Trophoblast cell (in vitro differentiated cells and primary cell): ENCODE measurements at regions not wholly inside any gene's neighbourhood (a gene's known extent, or its start where the extent isn't known, plus 50 kb on each side); places are given as distances from the start of the nearest gene placed in this dataset.

Source experiments
- DNase-seq, 2 donors: peaks; one replicate each; pipeline ENCODE4 v3.0.0-alpha.2; 2016
- H2AFZ ChIP-seq: 2 replicates; pipeline ENCODE4 v1.6.1; 2013; ENCODE audit warnings: low read length, moderate library complexity, mild to moderate bottlenecking; ENCODE audit not compliant: insufficient read depth, poor library complexity
- H2AK5ac ChIP-seq: 2 replicates; pipeline ENCODE4 v1.6.1; 2013; ENCODE audit warnings: mild to moderate bottlenecking, low read length
- H2BK120ac ChIP-seq: 2 replicates; pipeline ENCODE4 v1.6.1; 2013; ENCODE audit warnings: low read length, mild to moderate bottlenecking, moderate library complexity; ENCODE audit not compliant: insufficient read depth, poor library complexity
- H2BK12ac ChIP-seq: 2 replicates; pipeline ENCODE4 v1.6.1; 2013; ENCODE audit warnings: mild to moderate bottlenecking, low read length, moderate library complexity
- H2BK5ac ChIP-seq: 2 replicates; pipeline ENCODE4 v1.6.1; 2013; ENCODE audit warnings: low read length, low read depth, moderate library complexity, mild to moderate bottlenecking; ENCODE audit not compliant: poor library complexity
- H3K14ac ChIP-seq: 2 replicates; pipeline ENCODE4 v1.6.1; 2013; ENCODE audit warnings: mild to moderate bottlenecking, low read length
- H3K18ac ChIP-seq: 2 replicates; pipeline ENCODE4 v1.6.1; 2013; ENCODE audit warnings: mild to moderate bottlenecking, low read length
- H3K23ac ChIP-seq: 2 replicates; pipeline ENCODE4 v1.6.1; 2013; ENCODE audit warnings: low read length
- H3K27ac ChIP-seq: 2 replicates; pipeline ENCODE4 v1.5.1; 2013; ENCODE audit warnings: low read depth, mild to moderate bottlenecking, inconsistent platforms, low read length, moderate library complexity
- H3K27me3 ChIP-seq: 2 replicates; pipeline ENCODE4 v1.6.1; 2013; ENCODE audit warnings: inconsistent platforms, mild to moderate bottlenecking, low read length, moderate library complexity; ENCODE audit not compliant: insufficient read depth
- H3K36me3 ChIP-seq, 2 experiments: 1 replicate in 1 of 2; 2 replicates in 1 of 2; pipeline ENCODE4 v1.6.1; 2013; ENCODE audit warnings: low read length in 2 of 2, mild to moderate bottlenecking in 2 of 2, moderate library complexity in 1 of 2; ENCODE audit not compliant: insufficient read depth in 2 of 2, control insufficient read depth in 1 of 2
- H3K4ac ChIP-seq: 2 replicates; pipeline ENCODE4 v1.6.1; 2013; ENCODE audit warnings: low read depth, mild to moderate bottlenecking, low read length, moderate library complexity
- H3K4me1 ChIP-seq, 2 experiments: 1 replicate in 1 of 2; 2 replicates in 1 of 2; pipeline ENCODE4 v1.6.1; 2013; ENCODE audit warnings: low read length in 2 of 2, mild to moderate bottlenecking in 2 of 2, moderate library complexity in 1 of 2; ENCODE audit not compliant: insufficient read depth in 2 of 2, control insufficient read depth in 1 of 2
- H3K4me2 ChIP-seq: 2 replicates; pipeline ENCODE4 v1.6.1; 2013; ENCODE audit warnings: inconsistent platforms, mild to moderate bottlenecking, low read length, moderate library complexity
- H3K4me3 ChIP-seq: 2 replicates; pipeline ENCODE4 v1.5.1; 2013; ENCODE audit warnings: mild to moderate bottlenecking, low read depth, low read length, inconsistent platforms
- H3K79me1 ChIP-seq: one replicate; pipeline ENCODE4 v1.6.1; 2013; ENCODE audit warnings: low read length
- H3K79me2 ChIP-seq: 2 replicates; pipeline ENCODE4 v1.6.1; 2013; ENCODE audit warnings: low read length, mild to moderate bottlenecking; ENCODE audit not compliant: control insufficient read depth, insufficient read depth, poor library complexity
- H3K9ac ChIP-seq: 2 replicates; pipeline ENCODE4 v1.6.1; 2013; ENCODE audit warnings: mild to moderate bottlenecking, low read length
- H3K9me3 ChIP-seq: 2 replicates; pipeline ENCODE4 v1.6.1; 2013; ENCODE audit warnings: low read depth, mild to moderate bottlenecking, control low read depth, inconsistent platforms, low read length; ENCODE audit not compliant: insufficient read depth
- H4K12ac ChIP-seq: 2 replicates; pipeline ENCODE4 v1.6.1; 2013; ENCODE audit warnings: low read depth, mild to moderate bottlenecking, low read length, moderate library complexity
- H4K8ac ChIP-seq: 2 replicates; pipeline ENCODE4 v1.6.1; 2013; ENCODE audit warnings: low read depth, mild to moderate bottlenecking, low read length, moderate library complexity
- H4K91ac ChIP-seq: one replicate; pipeline ENCODE4 v1.6.1; 2013; ENCODE audit warnings: low read depth, mild to moderate bottlenecking, low read length, moderate library complexity
- WGBS: extraction: QIAGEN DNeasy Blood & Tissue Kit; methylation state at CpG from one replicate; pipeline ENCODE4 v1.1.7; 2013; ENCODE audit warnings: missing lambda C conversion rate; ENCODE audit not compliant: insufficient read length, insufficient coverage; ENCODE audit errors: extremely low coverage; 5-methylcytosine and 5-hydroxymethylcytosine counted together

DNA sequence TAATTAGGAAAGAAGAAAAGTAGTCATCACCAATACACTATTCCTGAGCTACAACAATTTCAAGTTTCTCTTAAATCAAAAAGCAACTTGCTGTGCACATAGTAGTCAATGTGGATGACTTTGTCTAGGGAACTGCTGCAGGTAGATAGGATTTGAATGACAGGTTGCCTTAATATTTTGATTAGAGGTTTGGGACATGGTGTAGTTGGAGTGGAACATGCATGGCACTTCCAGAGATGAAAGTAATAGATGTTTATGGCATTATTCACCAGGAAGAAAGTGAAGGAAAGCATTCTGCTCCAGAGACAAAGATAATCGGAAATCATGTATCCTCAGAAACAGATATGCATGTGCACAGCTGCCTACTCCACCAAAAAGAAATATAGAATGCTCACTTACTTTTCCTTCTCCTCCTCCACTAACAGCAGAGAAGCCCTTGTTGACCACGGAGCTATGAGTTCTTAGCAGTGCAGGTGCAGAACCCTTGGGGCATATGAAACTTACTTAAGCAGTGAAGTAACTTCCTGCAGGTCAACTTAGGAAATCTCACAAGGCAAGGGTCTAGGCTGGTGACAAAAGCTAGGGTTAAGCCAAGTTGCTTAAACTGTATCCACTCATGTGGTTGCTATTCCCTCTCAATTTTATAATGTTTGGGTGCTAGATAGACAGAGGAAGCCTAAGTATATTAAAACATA is 390.8 kb downstream of the HNRNPD start:
- Histone ChIP-seq H2BK5ac (no peak overlapping the region), H2BK12ac (no peak overlapping the region), H3K27ac (no peak overlapping the region), H3K18ac (no peak overlapping the region), H3K36me3 (no peaks in the 10 kb centered on the region), H3K9ac (no peak overlapping the region), H4K8ac (no peak overlapping the region), H3K9me3 (no peaks in the 10 kb centered on the region), H3K79me1 (no peaks in the 10 kb centered on the region), H2AFZ (no peak overlapping the region), H4K91ac (no peak overlapping the region), H4K12ac (no peak overlapping the region), H3K4ac (no peak overlapping the region), H3K14ac (no peak overlapping the region), H3K4me2 (no peak overlapping the region), H2AK5ac (no peak overlapping the region), H3K23ac (no peak overlapping the region), H2BK120ac (no peak overlapping the region), H3K79me2 (no peaks in the 10 kb centered on the region), H3K27me3 (no peaks in the 10 kb centered on the region), H3K4me1 (no peaks in the 10 kb centered on the region), H3K4me3 (no peak overlapping the region)
- WGBS = no CpG with 5 or more reads among the region's 2 CpGs
- DNase-seq = no peak

GRCh38 chr4:81981218-81981617 is 392.6 kb downstream of the HNRNPD start:
- H3K9me3 ChIP-seq = no peaks in the 10 kb centered on the region
- H3K9ac ChIP-seq = no peak overlapping the region
- no peak overlapping the region for H2AFZ ChIP-seq
- no peak overlapping the region for H2BK5ac ChIP-seq
- H3K27me3 ChIP-seq = no peaks in the 10 kb centered on the region
- H2AK5ac ChIP-seq = no peak overlapping the region
- H3K79me1 ChIP-seq = no peaks in the 10 kb centered on the region
- no CpG with 5 or more reads among the region's 3 CpGs for WGBS
- H4K12ac ChIP-seq = no peak overlapping the region
- no peak overlapping the region for H2BK120ac ChIP-seq
- no peaks in the 10 kb centered on the region for H3K36me3 ChIP-seq
- no peak for DNase-seq
- H3K4me1 ChIP-seq = no peaks in the 10 kb centered on the region
- no peak overlapping the region for H3K23ac ChIP-seq
- H3K27ac ChIP-seq = no peak overlapping the region
- H3K4me3 ChIP-seq = no peak overlapping the region
- H3K14ac ChIP-seq = no peak overlapping the region
- no peak overlapping the region for H3K4ac ChIP-seq
- no peak overlapping the region for H3K4me2 ChIP-seq
- H3K18ac ChIP-seq = no peak overlapping the region
- H4K91ac ChIP-seq = no peak overlapping the region
- H2BK12ac ChIP-seq = no peak overlapping the region
- H4K8ac ChIP-seq = no peak overlapping the region
- H3K79me2 ChIP-seq = no peaks in the 10 kb centered on the region

DNA sequence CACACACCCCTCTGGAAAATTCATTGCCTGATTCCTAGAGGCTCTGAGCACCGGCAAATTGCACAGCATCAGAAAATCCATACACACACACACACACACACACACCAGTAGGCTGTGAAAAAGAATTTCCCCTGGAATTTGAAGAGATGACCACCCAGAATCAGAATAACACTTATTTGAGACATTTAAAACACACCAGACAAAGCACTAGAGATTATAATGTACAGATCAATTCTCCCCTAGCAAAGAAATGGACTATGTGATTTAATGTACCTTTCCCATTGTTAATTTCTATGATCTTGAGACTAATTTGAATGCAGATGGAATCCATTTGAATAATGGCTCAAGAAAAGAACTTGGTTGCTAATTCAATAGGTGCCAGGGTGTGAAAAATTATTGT is 399.3 kb downstream of the HNRNPD start:
- no CpG with 5 or more reads among the region's 1 CpG for WGBS
- H4K12ac ChIP-seq = no peak overlapping the region
- no peaks in the 10 kb centered on the region for H3K79me2 ChIP-seq
- no peak overlapping the region for H2AK5ac ChIP-seq
- DNase-seq = no peak
- H2BK12ac ChIP-seq = no peak overlapping the region
- H3K18ac ChIP-seq = no peak overlapping the region
- no peak overlapping the region for H3K9ac ChIP-seq
- H4K8ac ChIP-seq = no peak overlapping the region
- H3K23ac ChIP-seq = no peak overlapping the region
- no peaks in the 10 kb centered on the region for H3K9me3 ChIP-seq
- no peaks in the 10 kb centered on the region for H3K79me1 ChIP-seq
- no peak overlapping the region for H3K14ac ChIP-seq
- no peak overlapping the region for H3K4me3 ChIP-seq
- H3K4me1 ChIP-seq = no peaks in the 10 kb centered on the region
- H2BK5ac ChIP-seq = no peak overlapping the region
- no peak overlapping the region for H4K91ac ChIP-seq
- H3K27me3 ChIP-seq = no peaks in the 10 kb centered on the region
- H3K4ac ChIP-seq = no peak overlapping the region
- no peak overlapping the region for H3K4me2 ChIP-seq
- H2AFZ ChIP-seq = no peak overlapping the region
- H3K27ac ChIP-seq = no peak overlapping the region
- H2BK120ac ChIP-seq = no peak overlapping the region
- H3K36me3 ChIP-seq = no peaks in the 10 kb centered on the region

- no peak for DNase-seq
- Histone ChIP-seq H3K4me3 (no peak overlapping the region), H3K79me2 (no peaks in the 10 kb centered on the region), H2AK5ac (no peak overlapping the region), H3K79me1 (no peaks in the 10 kb centered on the region), H2BK12ac (no peak overlapping the region), H3K23ac (no peak overlapping the region), H3K9ac (no peak overlapping the region), H4K91ac (no peak overlapping the region), H3K4me2 (no peak overlapping the region), H3K27ac (no peak overlapping the region), H3K27me3 (no peaks in the 10 kb centered on the region), H3K18ac (no peak overlapping the region), H2BK120ac (no peak overlapping the region), H4K8ac (no peak overlapping the region), H2BK5ac (no peak overlapping the region), H3K4me1 (no peaks in the 10 kb centered on the region), H3K4ac (no peak overlapping the region), H3K9me3 (no peaks in the 10 kb centered on the region), H2AFZ (no peak overlapping the region), H3K36me3 (no peaks in the 10 kb centered on the region), H3K14ac (no peak overlapping the region), H4K12ac (no peak overlapping the region)
- no CpG with 5 or more reads among the region's 4 CpGs for WGBS
Observed at GRCh38 chr4:81971637-81972381, 402.0 kb downstream of the HNRNPD start.
